ENCODE measurements at regions not wholly inside any gene's neighbourhood (a gene's known extent, or its start where the extent isn't known, plus 50 kb on each side); places are given as distances from the start of the nearest gene placed in this dataset.

- Mint-ChIP-seq H3K36me3 (ENCODE audit: insufficient read depth, unreplicated experiment) (no peaks in the 10 kb centered on the region), H3K9me3 (ENCODE audit: low read depth, unreplicated experiment) (peaks cover 9% of the 10 kb centered on the region), H3K27me3 (ENCODE audit: unreplicated experiment) (no peaks in the 10 kb centered on the region), H3K27ac (ENCODE audit: unreplicated experiment) (no peak overlapping the region), H3K4me3 (ENCODE audit: low read depth, unreplicated experiment) (no peak overlapping the region), H3K4me1 (ENCODE audit: low read depth, unreplicated experiment) (no peaks in the 10 kb centered on the region)
- BruUV-seq (replicated peaks), result no TSS peak
- DNase-seq, result no peak
- CTCF ChIA-PET, result no interaction called here
- intact Hi-C loops (cut with micrococcal nuclease; ENCODE audit: unreplicated experiment), result no loop called here
- TF ChIP-seq CTCF (IDR thresholded peaks at IDR 0.05; ENCODE audit: unreplicated experiment), result no peak
Measured at GRCh38 chr15:87354661-87355410, 901.7 kb downstream of the NTRK3 start.

- H3K9me3 Mint-ChIP-seq (ENCODE audit: low read depth, unreplicated experiment), result peaks cover 11% of the 10 kb centered on the region
- H3K36me3 Mint-ChIP-seq (ENCODE audit: insufficient read depth, unreplicated experiment), result no peaks in the 10 kb centered on the region
- no peak for DNase-seq
- CTCF ChIA-PET, result no interaction called here
- no peak for TF ChIP-seq CTCF (IDR thresholded peaks at IDR 0.05; ENCODE audit: unreplicated experiment)
- intact Hi-C loops (cut with micrococcal nuclease; ENCODE audit: unreplicated experiment), result no loop called here
- no peak overlapping the region for H3K4me3 Mint-ChIP-seq (ENCODE audit: low read depth, unreplicated experiment)
- no peaks in the 10 kb centered on the region for H3K27me3 Mint-ChIP-seq (ENCODE audit: unreplicated experiment)
- H3K4me1 Mint-ChIP-seq (ENCODE audit: low read depth, unreplicated experiment), result no peaks in the 10 kb centered on the region
- no peak overlapping the region for H3K27ac Mint-ChIP-seq (ENCODE audit: unreplicated experiment)
- no TSS peak for BruUV-seq (replicated peaks)
Measured at GRCh38 chr15:87349181-87349580, 907.4 kb downstream of the NTRK3 start.

- no TSS peak for BruUV-seq (replicated peaks)
- Mint-ChIP-seq H3K27me3 (ENCODE audit: unreplicated experiment) (no peaks in the 10 kb centered on the region), H3K27ac (ENCODE audit: unreplicated experiment) (no peak overlapping the region), H3K36me3 (ENCODE audit: insufficient read depth, unreplicated experiment) (no peaks in the 10 kb centered on the region), H3K4me1 (ENCODE audit: low read depth, unreplicated experiment) (no peaks in the 10 kb centered on the region), H3K9me3 (ENCODE audit: low read depth, unreplicated experiment) (peaks cover 14% of the 10 kb centered on the region), H3K4me3 (ENCODE audit: low read depth, unreplicated experiment) (no peak overlapping the region)
- CTCF ChIA-PET, result no interaction called here
- DNase-seq, result no peak
- intact Hi-C loops (cut with micrococcal nuclease; ENCODE audit: unreplicated experiment), result no loop called here
- no peak for TF ChIP-seq CTCF (IDR thresholded peaks at IDR 0.05; ENCODE audit: unreplicated experiment)
Measured at GRCh38 chr15:87348746-87349145, 907.8 kb downstream of the NTRK3 start.

GRCh38 chr15:87347806-87348515 is 908.6 kb downstream of the NTRK3 start:
- BruUV-seq (replicated peaks), result no TSS peak
- DNase-seq, result no peak
- Mint-ChIP-seq H3K9me3 (ENCODE audit: low read depth, unreplicated experiment) (peaks cover 16% of the 10 kb centered on the region), H3K4me3 (ENCODE audit: low read depth, unreplicated experiment) (no peak overlapping the region), H3K4me1 (ENCODE audit: low read depth, unreplicated experiment) (no peaks in the 10 kb centered on the region), H3K36me3 (ENCODE audit: insufficient read depth, unreplicated experiment) (no peaks in the 10 kb centered on the region), H3K27me3 (ENCODE audit: unreplicated experiment) (no peaks in the 10 kb centered on the region), H3K27ac (ENCODE audit: unreplicated experiment) (no peak overlapping the region)
- intact Hi-C loops (cut with micrococcal nuclease; ENCODE audit: unreplicated experiment), result no loop called here
- CTCF ChIA-PET, result no interaction called here
- TF ChIP-seq CTCF (IDR thresholded peaks at IDR 0.05; ENCODE audit: unreplicated experiment), result no peak
